Activated CD8-positive, alpha-beta T cell treated with anti-CD3 and anti-CD28 coated beads for 36 hours (primary cell): ENCODE measurements at regions not wholly inside any gene's neighbourhood (a gene's known extent, or its start where the extent isn't known, plus 50 kb on each side); places are given as distances from the start of the nearest gene placed in this dataset.

Experiments
- ATAC-seq: fragments of 200-7000 bp; cut with Tn5 transposase; one replicate; pipeline ENCODE4 v1.10.0; 2021; ENCODE audit warnings: mild to moderate bottlenecking, moderate library complexity
- CTCF ChIA-PET: fragments of 350-600 bp; sonication (Branson Sonifier 250); formaldehyde crosslinking; loops from one replicate; lab custom pipeline; 2021; ENCODE audit warnings: antibody characterized with exemption; lab: Charles Lee
- POLR2A ChIA-PET: fragments of 350-600 bp; sonication (Branson Sonifier 250); formaldehyde crosslinking; loops from one replicate; lab custom pipeline; 2021; ENCODE audit warnings: antibody characterized with exemption; lab: Charles Lee
- DNase-seq: peaks from one replicate; pipeline ENCODE4 v3.0.0-alpha.2; 2020
- H3K27ac Mint-ChIP-seq: one replicate; pipeline ENCODE4 v1.8.0; 2021; ENCODE audit warnings: mild to moderate bottlenecking, mixed read lengths
- H3K27me3 Mint-ChIP-seq: one replicate; pipeline ENCODE4 v1.8.0; 2021; ENCODE audit warnings: mixed read lengths
- H3K36me3 Mint-ChIP-seq: one replicate; pipeline ENCODE4 v1.8.0; 2021; ENCODE audit warnings: low read depth, mixed read lengths
- H3K4me1 Mint-ChIP-seq: one replicate; pipeline ENCODE4 v1.8.0; 2021; ENCODE audit warnings: low read depth, mixed read lengths
- H3K4me3 Mint-ChIP-seq: one replicate; pipeline ENCODE4 v1.8.0; 2021; ENCODE audit warnings: mild to moderate bottlenecking, moderate library complexity, mixed read lengths
- H3K9me3 Mint-ChIP-seq: one replicate; pipeline ENCODE4 v1.8.0; 2021; ENCODE audit warnings: mixed read lengths
- intact Hi-C: fragments of 100-400 bp; cut with micrococcal nuclease; formaldehyde crosslinking; loops from one replicate; pipeline ENCODE4 v1.10.0; 2022
- TF ChIP-seq, protein P1 (sequence below): fragments of 200-600 bp; IDR thresholded peaks from one replicate; pipeline ENCODE4 v1.8.0; 2022; ENCODE audit warnings: antibody characterized with exemption, mild to moderate bottlenecking

DNA sequence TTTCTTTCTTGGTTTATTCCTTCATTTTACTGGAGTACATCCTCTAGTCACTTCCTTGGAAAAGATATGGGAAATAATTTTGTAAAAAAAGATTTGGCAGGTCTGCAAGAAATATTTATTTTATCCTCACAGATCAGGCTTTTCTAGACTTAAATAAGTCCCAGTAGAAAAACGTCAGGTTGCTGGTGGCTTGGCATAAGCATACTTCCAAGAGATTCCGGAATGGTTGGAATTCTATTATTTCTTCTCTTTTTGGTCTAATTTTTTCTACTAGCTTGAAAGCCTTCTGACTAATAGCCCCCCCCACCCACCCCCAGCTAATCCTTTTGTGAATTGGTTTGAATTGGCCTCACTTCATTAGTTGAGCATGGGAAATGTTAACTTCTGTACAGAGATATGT is 147.6 kb downstream of the ZIC5 start:
- no peak overlapping the region for H3K27ac Mint-ChIP-seq
- CTCF ChIA-PET: no interaction called here

DNA sequence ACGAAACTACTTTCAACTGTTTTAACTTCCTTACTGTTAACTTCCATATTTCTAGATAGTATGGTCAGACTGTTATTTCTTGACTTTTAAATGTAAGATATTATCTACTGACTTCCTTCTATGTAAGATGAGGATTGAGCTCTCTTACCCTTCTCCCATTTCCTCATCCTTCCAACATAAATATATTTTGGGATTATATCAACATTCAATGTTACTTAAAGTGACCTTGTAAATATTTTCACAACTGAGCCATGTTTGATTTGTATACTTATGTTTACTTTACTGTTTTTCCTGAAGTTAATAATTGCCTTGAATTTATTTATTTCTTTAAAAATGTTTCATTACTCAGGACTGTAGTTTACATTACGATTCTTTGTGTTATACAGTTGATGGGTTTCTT is 148.7 kb downstream of the ZIC5 start:
- ChIA-PET POLR2A (no interaction called here), CTCF (interaction anchor here (0.9 to 1.0 kb wide), 2 partner anchors 75 to 165 kb away, joined by 3 read pairs; no protein-coding TSS in a partner anchor)
- intact Hi-C loops: no loop called here
- TF ChIP-seq, protein P1, sequence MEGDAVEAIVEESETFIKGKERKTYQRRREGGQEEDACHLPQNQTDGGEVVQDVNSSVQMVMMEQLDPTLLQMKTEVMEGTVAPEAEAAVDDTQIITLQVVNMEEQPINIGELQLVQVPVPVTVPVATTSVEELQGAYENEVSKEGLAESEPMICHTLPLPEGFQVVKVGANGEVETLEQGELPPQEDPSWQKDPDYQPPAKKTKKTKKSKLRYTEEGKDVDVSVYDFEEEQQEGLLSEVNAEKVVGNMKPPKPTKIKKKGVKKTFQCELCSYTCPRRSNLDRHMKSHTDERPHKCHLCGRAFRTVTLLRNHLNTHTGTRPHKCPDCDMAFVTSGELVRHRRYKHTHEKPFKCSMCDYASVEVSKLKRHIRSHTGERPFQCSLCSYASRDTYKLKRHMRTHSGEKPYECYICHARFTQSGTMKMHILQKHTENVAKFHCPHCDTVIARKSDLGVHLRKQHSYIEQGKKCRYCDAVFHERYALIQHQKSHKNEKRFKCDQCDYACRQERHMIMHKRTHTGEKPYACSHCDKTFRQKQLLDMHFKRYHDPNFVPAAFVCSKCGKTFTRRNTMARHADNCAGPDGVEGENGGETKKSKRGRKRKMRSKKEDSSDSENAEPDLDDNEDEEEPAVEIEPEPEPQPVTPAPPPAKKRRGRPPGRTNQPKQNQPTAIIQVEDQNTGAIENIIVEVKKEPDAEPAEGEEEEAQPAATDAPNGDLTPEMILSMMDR: no peak
- H3K36me3 Mint-ChIP-seq: no peaks in the 10 kb centered on the region
- H3K27ac Mint-ChIP-seq: no peak overlapping the region
- H3K27me3 Mint-ChIP-seq: no peaks in the 10 kb centered on the region
- DNase-seq (no peak), ATAC-seq (no peak)
- no peak overlapping the region for H3K4me3 Mint-ChIP-seq
- peaks cover 1% of the 10 kb centered on the region for H3K9me3 Mint-ChIP-seq
- H3K4me1 Mint-ChIP-seq: peaks cover 9% of the 10 kb centered on the region

More for the DNA sequence above, 147.6 kb downstream of the ZIC5 start:
- H3K4me3 Mint-ChIP-seq: no peak overlapping the region
- intact Hi-C loops: no loop called here
- DNase-seq (no peak), ATAC-seq (no peak)
- no peaks in the 10 kb centered on the region for H3K27me3 Mint-ChIP-seq
- H3K4me1 Mint-ChIP-seq: no peaks in the 10 kb centered on the region
- POLR2A ChIA-PET: no interaction called here
- peaks cover 1% of the 10 kb centered on the region for H3K9me3 Mint-ChIP-seq
- TF ChIP-seq, protein P1: no peak
- no peaks in the 10 kb centered on the region for H3K36me3 Mint-ChIP-seq

GRCh38 chr13:99821741-99822140 is 149.8 kb downstream of the ZIC5 start:
- H3K36me3 Mint-ChIP-seq: no peaks in the 10 kb centered on the region
- intact Hi-C loops: no loop called here
- peaks cover 1% of the 10 kb centered on the region for H3K9me3 Mint-ChIP-seq
- peaks cover 16% of the 10 kb centered on the region for H3K4me1 Mint-ChIP-seq
- POLR2A ChIA-PET: no interaction called here
- ATAC-seq (no peak), DNase-seq (no peak)
- TF ChIP-seq, protein P1: no peak
- H3K27me3 Mint-ChIP-seq: no peaks in the 10 kb centered on the region
- H3K4me3 Mint-ChIP-seq: no peak overlapping the region
- CTCF ChIA-PET: interaction anchor here (0.9 kb wide), 1 partner anchor 164 kb away, joined by 3 read pairs; no protein-coding TSS in a partner anchor
- no peak overlapping the region for H3K27ac Mint-ChIP-seq

- no peaks in the 10 kb centered on the region for H3K27me3 Mint-ChIP-seq
- ChIA-PET POLR2A (no interaction called here), CTCF (interaction anchor here (1.1 kb wide), 1 partner anchor 163 kb away, joined by 3 read pairs; no protein-coding TSS in a partner anchor)
- no peak for ATAC-seq
- H3K4me1 Mint-ChIP-seq: peaks cover 18% of the 10 kb centered on the region
- DNase-seq: no peak
- peaks cover 1% of the 10 kb centered on the region for H3K9me3 Mint-ChIP-seq
- TF ChIP-seq, protein P1: no peak
- H3K27ac Mint-ChIP-seq: no peak overlapping the region
- H3K36me3 Mint-ChIP-seq: no peaks in the 10 kb centered on the region
- no peak overlapping the region for H3K4me3 Mint-ChIP-seq
- intact Hi-C loops: no loop called here
Measured at GRCh38 chr13:99819967-99820366, 151.6 kb downstream of the ZIC5 start.

DNA sequence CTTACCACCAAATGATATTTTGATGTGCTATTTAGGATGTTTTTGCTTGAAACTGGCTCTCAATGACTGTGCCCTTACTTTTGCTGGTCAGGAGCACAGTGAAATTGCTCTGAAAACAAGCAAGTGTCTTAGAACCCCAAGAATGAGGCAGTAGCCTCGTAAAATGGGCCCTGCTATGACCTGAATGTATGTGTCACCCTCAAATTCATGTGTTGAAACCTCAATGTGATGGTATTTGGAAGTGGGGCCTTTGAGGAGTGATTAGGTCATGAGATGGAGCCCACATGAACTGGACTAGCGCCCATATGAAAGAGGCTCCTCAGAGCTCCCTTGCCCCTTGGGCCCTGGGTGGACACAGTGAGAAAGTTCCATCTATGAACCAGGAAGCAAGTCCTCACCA is 155.2 kb downstream of the ZIC5 start:
- Mint-ChIP-seq H3K27ac (no peak overlapping the region), H3K4me1 (peaks cover 18% of the 10 kb centered on the region), H3K27me3 (no peaks in the 10 kb centered on the region), H3K36me3 (no peaks in the 10 kb centered on the region), H3K9me3 (no peaks in the 10 kb centered on the region), H3K4me3 (no peak overlapping the region)
- CTCF ChIA-PET: no interaction called here
- DNase-seq (no peak), ATAC-seq (no peak)
- intact Hi-C loops: no loop called here
- POLR2A ChIA-PET: no interaction called here
- TF ChIP-seq, protein P1: no peak
